ENCODE measurements at regions not wholly inside any gene's neighbourhood (a gene's known extent, or its start where the extent isn't known, plus 50 kb on each side); places are given as distances from the start of the nearest gene placed in this dataset.

- TF ChIP-seq POLR2A (IDR thresholded peaks at IDR 0.05): no peak
- TF ChIP-seq, protein P1, sequence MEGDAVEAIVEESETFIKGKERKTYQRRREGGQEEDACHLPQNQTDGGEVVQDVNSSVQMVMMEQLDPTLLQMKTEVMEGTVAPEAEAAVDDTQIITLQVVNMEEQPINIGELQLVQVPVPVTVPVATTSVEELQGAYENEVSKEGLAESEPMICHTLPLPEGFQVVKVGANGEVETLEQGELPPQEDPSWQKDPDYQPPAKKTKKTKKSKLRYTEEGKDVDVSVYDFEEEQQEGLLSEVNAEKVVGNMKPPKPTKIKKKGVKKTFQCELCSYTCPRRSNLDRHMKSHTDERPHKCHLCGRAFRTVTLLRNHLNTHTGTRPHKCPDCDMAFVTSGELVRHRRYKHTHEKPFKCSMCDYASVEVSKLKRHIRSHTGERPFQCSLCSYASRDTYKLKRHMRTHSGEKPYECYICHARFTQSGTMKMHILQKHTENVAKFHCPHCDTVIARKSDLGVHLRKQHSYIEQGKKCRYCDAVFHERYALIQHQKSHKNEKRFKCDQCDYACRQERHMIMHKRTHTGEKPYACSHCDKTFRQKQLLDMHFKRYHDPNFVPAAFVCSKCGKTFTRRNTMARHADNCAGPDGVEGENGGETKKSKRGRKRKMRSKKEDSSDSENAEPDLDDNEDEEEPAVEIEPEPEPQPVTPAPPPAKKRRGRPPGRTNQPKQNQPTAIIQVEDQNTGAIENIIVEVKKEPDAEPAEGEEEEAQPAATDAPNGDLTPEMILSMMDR (IDR thresholded peaks at IDR 0.05): peak in 1 of 3 experiments; percentile 5
- H3K36me3 ChIP-seq: no peaks in the 10 kb centered on the region
- no peak overlapping the region for H3K27ac ChIP-seq
- H3K27me3 ChIP-seq: no peaks in the 10 kb centered on the region
- H3K4me3 ChIP-seq: no peak overlapping the region
- H3K4me1 ChIP-seq: no peaks in the 10 kb centered on the region
- H3K9me3 ChIP-seq: no peaks in the 10 kb centered on the region
- no peak for DNase-seq (ENCODE audit: extremely low spot score in 2 of 2)
- intact Hi-C loops (cut with DNase I): no loop called here
These were observed 64.5 kb upstream of the RBFOX1 start for GRCh38 chr16:7268182-7268581.

DNA sequence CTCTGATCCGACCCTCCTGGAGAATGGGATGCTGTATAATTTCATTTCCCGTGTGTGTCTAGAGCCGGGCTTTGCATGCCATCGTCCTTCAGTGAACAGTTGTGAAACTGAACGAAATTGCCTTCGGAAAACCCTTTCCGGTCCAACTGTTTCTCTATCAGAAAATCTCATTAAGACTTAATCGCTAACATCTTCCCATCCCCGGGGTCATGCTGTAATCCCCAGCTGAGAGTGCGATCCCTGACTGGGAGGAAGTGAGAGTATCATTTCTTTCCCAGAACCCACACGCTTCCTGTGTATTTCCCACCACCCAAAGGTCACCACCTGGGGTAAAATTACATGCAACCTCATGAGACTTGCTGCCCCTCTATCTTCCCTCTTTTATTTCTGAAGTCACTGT lies 75.6 kb upstream of the RBFOX1 start:
- no peak overlapping the region for H3K4me3 ChIP-seq
- no peaks in the 10 kb centered on the region for H3K9me3 ChIP-seq
- H3K4me1 ChIP-seq: no peaks in the 10 kb centered on the region
- no peaks in the 10 kb centered on the region for H3K27me3 ChIP-seq
- no peak for TF ChIP-seq POLR2A (IDR thresholded peaks at IDR 0.05)
- TF ChIP-seq, protein P1 (IDR thresholded peaks at IDR 0.05): no peak
- no peak for TF ChIP-seq POLR2AphosphoS5 (IDR thresholded peaks at IDR 0.05; ENCODE audit: insufficient read depth in 1 of 2, low read depth in 1 of 2)
- DNase-seq (ENCODE audit: extremely low spot score in 2 of 2): no peak
- H3K36me3 ChIP-seq: no peaks in the 10 kb centered on the region
- intact Hi-C loops (cut with DNase I): no loop called here
- no peak overlapping the region for H3K27ac ChIP-seq

DNA sequence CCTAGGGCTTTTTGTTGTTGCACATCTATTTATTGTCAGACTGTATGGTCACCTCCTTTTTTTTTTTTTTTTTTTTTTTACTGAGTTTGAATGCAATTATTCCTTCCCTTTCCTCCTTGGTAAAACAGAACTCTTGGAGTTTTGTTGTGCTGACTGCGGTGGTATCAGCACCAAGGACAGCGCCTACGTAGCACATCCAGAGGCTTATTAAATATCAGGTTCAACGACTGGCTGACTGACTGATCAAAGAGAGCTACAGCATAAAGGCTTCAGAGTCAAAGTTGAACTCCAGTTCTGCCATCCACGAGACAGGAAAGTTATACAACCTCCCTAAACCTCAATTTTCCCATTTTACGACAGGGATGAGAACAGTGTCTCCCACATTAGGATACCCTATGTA lies 86.1 kb upstream of the RBFOX1 start:
- Histone ChIP-seq H3K27ac (no peak overlapping the region), H3K4me3 (no peak overlapping the region), H3K9me3 (no peaks in the 10 kb centered on the region), H3K27me3 (no peaks in the 10 kb centered on the region), H3K4me1 (no peaks in the 10 kb centered on the region), H3K36me3 (no peaks in the 10 kb centered on the region)
- no peak for DNase-seq (ENCODE audit: extremely low spot score in 2 of 2)
- TF ChIP-seq POLR2AphosphoS5 (IDR thresholded peaks at IDR 0.05; ENCODE audit: insufficient read depth in 1 of 2, low read depth in 1 of 2): no peak
- TF ChIP-seq, protein P1 (IDR thresholded peaks at IDR 0.05): no peak
- intact Hi-C loops (cut with DNase I): no loop called here

- Histone ChIP-seq H3K27ac (no peak overlapping the region), H3K36me3 (no peaks in the 10 kb centered on the region), H3K4me3 (no peak overlapping the region), H3K4me1 (no peaks in the 10 kb centered on the region), H3K9me3 (no peaks in the 10 kb centered on the region), H3K27me3 (no peaks in the 10 kb centered on the region)
- no peak for DNase-seq (ENCODE audit: extremely low spot score in 2 of 2)
- no peak for TF ChIP-seq POLR2A (IDR thresholded peaks at IDR 0.05)
- TF ChIP-seq POLR2AphosphoS5 (IDR thresholded peaks at IDR 0.05; ENCODE audit: insufficient read depth in 1 of 2, low read depth in 1 of 2): no peak
- TF ChIP-seq, protein P1 (IDR thresholded peaks at IDR 0.05): no peak
- intact Hi-C loops (cut with DNase I): no loop called here
These were observed 93.1 kb upstream of the RBFOX1 start for GRCh38 chr16:7239547-7239946.

- DNase-seq (ENCODE audit: extremely low spot score in 2 of 2): no peak
- Histone ChIP-seq H3K27ac (no peak overlapping the region), H3K9me3 (no peaks in the 10 kb centered on the region), H3K4me1 (no peaks in the 10 kb centered on the region), H3K4me3 (no peak overlapping the region), H3K36me3 (no peaks in the 10 kb centered on the region), H3K27me3 (no peaks in the 10 kb centered on the region)
- TF ChIP-seq POLR2A (IDR thresholded peaks at IDR 0.05) (no peak), POLR2AphosphoS5 (IDR thresholded peaks at IDR 0.05; ENCODE audit: insufficient read depth in 1 of 2, low read depth in 1 of 2) (no peak)
- TF ChIP-seq, protein P1 (IDR thresholded peaks at IDR 0.05): no peak
- intact Hi-C loops (cut with DNase I): no loop called here
These were observed 95.7 kb upstream of the RBFOX1 start for GRCh38 chr16:7236824-7237410.

Measured in vagina (tissue), 2 donors.